Activated CD8-positive, alpha-beta memory T cell treated with anti-CD3 and anti-CD28 coated beads for 1 hour (primary cell): ENCODE measurements at regions not wholly inside any gene's neighbourhood (a gene's known extent, or its start where the extent isn't known, plus 50 kb on each side); places are given as distances from the start of the nearest gene placed in this dataset.

Source experiments
- DNase-seq, 2 donors: peaks; one replicate each; pipeline ENCODE4 v3.0.0-alpha.2; 2020; ENCODE audit warnings: low read depth in 1 of 2; ENCODE audit errors: extremely low read depth in 1 of 2

DNA sequence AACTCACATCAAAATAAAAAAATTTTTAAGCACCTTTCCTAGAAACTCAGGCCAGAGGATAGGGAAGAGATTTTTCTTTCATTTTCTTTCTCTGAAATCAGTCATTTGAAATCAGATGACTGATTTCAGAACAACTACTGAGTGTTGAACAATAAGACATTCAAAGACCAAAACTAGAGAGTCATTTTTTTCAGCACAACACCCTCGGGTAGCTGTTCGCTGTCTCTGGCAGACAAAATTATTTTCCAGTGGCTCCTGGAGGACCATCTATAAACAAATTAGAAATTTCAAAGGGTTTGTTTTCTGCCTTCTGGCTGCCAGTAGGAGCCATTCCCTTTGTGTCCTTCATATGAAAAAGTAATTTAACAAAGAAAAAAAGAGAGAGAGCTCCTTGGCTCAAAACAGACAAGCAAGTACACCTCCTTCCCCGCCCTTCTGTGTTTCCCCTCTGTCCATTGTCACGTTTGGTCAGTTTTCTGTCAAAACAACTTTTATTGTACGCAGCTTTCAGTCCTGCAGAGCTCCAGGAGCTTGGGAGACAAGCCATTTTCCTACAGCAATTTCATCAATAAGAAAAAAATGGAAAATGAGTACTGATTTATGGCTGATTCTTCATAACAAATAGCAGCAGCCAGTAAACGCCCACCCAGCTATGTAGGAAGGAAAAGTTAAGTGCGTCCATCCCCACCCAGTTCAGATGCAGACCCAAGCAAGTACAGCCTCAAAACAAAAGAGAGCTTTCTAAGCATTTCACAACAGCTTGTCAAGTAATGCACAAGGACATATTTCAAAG is 405.2 kb downstream of the ZNF608 start:
- no peak for DNase-seq

DNA sequence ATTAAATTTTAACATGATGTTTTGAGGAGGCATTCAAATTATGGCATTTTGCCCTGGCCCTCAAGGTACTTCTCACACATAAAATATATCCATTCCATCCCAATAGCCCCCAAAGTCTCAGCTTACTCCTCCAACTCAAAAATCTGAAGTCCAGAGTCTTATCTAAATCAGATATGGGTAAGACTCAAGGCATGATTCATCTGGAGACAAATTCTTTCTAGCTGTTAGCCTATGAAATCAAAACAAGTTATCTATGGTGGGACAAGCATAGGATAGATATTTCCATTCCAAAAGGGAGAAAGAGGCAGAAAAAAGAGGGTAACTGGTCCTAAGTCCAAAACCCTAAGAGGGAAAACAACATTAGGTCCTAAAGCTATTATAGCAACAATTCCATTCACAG is 408.4 kb downstream of the ZNF608 start:
- DNase-seq, result no peak

DNA sequence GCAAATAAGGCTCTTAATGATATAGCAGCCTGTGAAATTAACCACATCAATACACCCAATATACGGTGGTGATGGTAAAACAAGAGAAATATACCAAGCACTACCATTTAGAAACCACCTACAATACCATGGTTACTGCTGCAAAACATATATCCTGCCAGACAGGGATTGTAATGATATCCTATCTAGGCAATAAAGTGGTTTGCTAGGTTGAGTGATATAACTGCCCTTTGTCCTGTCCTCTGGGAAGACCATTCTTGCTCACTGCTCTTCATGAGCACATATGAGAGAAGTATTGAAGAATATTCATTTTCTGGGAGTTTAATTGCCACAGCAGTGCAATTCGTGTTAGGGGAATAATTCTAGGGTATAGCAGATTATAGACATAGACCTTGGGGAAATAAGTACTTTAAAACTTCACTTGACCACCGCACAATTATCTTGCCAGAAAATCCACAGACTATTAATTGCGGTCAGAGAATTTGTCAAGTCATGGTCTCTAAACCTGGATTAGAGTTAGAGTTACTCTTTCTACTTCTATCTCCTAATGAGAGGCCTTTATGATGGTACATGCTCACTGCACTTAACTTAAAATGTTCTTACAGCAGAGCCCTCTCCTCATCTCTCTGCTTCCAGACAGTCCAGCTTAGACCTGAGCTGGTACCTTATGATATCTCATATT is 413.0 kb downstream of the ZNF608 start:
- DNase-seq, result no peak

DNA sequence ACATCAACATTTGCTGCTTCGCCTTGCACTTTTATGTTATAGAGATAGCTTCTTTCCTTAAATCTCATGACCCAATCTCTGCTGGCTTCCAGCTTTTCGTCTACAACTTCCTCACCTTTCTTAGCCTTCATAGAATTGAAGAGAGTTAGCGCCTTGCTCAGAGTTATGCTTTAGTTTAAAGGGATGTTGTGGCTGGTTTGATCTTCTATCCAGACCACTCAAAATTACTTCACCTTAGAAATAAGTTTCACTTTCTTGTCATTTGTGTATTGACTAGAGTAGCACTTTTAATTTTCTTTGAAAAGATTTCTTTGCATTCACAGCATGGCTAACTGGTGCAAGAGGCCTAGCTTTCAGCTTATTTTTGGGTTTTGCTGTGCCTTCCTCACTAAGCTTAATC is 414.2 kb downstream of the ZNF608 start:
- DNase-seq, result no peak

DNA sequence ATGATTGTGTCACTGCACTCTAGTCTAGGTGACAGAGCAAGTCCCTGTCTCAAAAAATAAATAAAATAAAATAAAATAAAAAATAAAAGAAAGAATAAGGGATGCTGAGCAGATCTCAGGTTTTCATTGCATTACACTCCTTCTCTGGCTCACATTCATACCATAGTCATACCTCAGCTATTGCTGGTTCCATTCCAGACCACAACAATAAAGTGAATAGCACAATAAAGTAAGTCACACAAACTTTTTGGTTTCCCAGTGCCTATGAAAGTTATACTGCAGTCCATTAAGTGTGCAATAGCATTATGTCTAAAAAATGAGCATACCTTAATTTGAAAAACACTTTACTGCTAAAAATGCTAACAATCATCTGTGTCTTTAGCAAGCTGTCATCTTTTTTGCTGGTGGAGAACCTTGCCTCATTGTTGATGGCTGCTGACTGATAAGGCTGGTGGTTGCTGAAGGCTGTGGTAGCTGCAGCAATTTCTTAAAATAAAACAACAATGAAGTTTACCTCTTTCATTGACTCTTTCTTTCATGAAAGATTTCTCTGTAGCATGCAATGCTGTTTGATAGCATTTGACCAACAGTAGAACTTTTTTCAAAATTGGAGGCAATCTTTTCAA is 415.7 kb downstream of the ZNF608 start:
- no peak for DNase-seq

DNA sequence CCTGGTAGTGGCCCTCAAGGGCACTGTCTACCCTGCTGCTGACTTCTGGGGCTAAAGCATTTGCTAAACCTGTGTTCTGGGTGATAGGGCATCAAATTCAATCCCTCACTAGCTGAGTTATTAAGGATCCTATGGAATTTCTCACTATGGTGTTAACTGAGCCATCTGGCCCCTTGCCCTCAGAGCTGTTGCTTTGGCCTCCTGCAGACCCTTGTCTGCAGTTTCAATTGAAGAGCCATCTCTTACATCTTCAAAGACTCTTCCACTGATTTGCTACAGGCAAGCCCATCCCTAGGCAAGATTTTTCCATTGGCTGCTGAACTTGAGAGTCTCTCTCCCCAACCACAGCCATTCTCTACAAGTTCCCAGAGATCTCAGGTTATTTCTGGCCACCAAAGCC is 418.2 kb downstream of the ZNF608 start:
- DNase-seq, result no peak

DNA sequence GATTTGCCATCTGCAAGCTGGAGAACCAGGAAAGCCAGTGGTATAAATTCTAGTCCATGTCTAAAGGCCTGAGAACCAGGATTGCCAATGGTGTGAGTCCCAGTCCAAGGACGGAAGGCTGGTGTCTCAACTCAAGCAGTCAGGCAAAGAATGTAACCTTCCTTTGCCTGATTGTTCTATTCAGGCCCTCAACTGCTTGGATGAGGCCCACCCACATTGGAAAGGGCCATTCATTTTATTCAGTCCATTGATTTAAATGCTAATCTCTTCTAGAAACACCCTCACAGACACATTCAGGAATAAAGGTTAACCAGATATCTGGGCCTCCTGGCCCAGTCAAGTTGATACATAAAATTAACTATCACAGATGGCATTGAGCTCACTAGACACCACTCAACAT is 427.8 kb downstream of the ZNF608 start:
- DNase-seq, result no peak

DNA sequence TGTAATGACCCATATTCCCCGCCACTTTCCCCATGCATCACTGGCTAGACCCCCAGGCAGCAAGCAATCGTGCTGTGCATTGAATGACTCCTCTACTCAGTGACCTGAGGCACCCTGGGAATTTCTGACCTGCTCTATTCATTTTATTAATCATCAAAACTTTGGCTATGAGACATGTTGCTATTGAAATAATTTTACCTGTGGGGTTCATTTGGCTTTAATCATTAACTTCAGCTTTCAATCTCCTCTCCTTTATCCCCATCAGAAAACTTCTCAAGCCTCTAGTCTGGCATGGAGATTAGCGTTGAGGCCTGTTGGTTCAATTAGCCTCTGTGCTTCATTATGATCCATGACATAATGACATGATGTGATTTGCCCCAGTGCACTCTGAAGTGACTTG is 429.0 kb downstream of the ZNF608 start:
- no peak for DNase-seq

DNA sequence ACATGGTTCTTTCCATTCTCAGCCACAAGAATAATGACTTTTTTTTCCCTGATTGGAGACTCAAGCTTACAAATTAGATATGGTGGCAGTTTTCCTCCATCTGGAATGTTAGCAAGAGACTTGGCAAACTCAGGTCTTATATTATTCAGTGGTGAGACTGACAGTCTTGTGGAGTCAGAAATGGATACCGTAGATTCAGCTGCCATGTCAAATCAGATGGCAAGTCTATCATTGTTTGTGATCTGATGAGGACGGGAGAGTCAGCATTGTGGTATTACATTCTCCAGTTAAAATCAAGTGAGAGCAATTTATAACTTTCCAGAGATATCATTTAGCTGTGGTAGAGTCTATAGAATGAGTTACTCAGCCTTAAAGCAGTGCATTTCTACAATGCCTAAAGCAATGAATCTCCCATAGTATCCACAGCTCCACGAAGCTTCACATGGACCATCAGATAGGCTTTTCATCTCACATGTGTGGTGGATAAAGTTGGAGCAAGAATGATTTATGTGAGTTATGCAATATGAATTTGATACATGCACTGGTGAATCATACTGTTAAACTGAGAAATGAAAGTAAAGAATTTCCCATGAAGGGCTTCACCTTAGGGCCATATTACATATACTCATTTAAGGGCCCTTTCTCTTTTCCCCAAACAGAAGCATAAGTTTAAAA is 430.6 kb downstream of the ZNF608 start:
- DNase-seq, result no peak

DNA sequence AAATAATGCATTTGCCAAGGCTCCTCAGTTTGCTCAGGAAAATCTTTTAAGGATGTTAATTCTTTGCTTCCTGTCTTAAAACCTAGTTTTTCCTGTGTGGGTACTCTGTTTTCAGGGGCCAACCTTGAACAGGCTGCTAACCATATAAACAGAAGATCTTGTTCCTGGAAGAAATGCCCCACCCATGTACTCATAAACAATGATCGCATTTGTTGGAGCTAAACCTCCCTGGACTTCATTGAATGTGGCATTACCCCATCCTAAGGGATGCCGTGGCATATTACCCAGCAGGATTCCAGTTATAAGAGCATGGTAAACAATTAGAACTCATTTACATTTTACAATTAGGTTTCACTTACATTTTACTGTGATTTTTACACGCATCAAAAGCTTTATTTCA is 436.0 kb downstream of the ZNF608 start:
- DNase-seq, result no peak

DNA sequence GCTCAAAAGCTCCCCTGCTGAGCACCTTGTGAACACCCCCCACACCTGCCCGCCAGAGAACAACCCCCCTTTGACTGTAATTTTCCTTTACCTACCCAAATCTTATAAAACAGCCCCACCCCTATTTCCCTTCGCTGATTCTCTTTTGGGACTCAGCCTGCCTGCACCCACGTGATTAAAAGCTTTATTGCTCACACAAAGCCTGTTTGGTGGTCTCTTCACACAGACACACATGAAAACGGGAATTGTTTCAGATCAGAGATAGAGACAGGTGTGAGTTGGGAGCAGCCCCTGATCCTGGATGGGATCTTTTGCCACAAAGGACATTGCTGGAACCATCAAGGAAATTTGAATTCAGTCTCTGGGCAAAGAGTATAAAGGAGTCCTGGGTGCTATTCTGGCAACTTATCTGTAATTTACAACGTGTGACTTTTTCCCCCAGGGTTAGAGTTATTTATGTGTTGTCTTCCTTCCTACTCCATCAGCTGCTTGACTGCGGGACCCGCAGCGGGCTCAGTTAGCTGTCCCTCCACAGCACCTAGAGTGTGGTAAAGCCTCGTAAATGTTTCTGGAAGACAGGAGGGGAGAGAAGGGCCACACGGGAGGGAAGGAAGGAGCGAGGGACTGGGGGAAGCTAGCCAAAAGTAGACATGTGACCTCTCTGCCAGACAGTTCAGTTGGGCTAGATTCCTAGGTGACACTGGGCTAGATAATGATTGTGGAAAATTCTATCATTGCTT is 437.0 kb downstream of the ZNF608 start:
- DNase-seq, result no peak

DNA sequence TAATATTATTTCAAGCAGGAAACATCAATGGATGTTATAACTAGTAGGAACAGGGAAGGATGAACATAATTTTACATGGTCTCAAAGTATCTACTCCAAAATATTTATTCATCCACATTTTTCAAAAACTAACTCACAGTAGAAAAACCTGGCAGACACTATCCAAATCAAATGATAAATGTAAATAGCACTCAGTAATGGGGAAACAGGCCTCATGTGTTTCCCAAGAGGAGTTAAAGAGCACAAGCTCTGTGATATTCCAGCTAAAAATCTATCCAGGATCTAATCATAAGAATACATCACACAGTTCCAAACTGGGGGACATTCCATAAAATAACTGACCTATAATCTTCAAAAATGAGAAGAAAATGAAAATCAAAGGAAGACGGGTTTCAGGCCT is 443.1 kb downstream of the ZNF608 start:
- no peak for DNase-seq

DNA sequence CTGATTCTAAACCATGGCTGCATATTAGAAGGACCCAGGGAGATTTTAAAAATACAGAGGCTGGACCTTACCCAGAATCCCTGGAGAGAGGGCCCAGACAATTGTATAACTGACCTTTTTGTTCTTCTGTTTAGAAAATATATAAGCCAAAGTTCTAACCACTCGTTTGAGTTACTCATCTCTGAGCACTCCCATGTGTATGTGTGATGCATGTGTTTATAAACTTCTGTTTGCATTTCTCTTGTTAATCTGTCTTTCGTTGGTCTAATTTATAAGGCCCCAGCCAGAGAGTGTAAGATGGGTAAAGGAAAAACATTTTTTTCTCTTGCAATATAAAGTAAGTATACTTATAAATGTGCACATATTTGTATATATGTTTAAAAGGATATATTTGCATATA is 443.9 kb downstream of the ZNF608 start:
- DNase-seq, result no peak

DNA sequence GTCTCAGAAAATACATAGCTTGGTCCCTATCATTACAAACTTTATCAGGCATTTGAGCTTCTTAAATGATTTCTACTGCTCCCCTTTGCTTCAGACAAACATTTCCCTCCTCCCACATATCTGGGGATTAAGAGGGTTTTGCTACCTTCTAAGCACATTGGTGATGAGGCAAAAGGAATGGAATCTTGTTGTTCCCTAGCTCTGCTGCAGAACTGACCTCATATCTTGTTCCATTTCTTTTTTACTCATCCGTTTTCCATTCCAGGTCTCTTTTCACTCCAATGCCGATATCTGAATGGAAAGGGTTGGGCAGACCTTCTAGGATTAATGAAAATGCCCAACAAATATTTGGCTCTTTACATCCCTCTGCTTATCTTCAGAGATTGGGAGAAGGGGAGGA is 444.6 kb downstream of the ZNF608 start:
- DNase-seq, result no peak

DNA sequence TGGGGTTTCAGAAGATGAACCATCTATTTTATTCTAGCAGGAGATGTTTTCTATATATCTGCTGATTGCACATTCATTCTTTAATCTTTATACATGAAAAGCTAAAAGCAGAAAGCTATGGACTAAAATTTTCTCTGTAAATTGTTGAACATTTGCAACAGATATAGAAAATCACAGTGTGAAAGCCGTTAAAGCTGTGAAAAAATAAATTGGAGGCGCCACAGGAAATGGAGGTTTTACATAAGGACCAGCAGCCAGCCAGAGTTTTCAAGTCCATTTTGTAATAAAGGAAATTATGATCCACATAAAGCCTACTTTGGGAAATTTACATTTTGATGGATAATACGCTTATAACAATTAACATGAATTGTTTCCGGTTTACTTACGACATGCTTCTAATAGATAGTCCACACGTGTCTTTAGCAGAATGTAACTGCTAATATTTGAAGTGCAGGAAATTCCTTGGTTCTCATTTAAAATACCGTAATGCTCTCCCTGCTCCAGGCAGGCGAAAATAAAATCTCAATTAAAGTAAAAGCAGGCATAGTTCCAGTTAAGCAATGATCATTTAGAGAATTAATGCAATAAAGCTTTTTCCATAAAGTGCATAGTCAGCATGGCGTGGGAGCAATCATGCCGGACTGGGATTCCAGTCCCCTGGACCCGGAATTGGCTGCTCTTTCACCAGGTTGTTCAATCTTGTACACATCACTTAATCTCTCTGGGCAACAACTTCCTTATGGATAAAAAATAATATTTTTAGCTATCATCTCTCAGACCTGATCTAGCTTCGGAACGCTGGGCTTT is 445.4 kb downstream of the ZNF608 start:
- DNase-seq, result no peak

DNA sequence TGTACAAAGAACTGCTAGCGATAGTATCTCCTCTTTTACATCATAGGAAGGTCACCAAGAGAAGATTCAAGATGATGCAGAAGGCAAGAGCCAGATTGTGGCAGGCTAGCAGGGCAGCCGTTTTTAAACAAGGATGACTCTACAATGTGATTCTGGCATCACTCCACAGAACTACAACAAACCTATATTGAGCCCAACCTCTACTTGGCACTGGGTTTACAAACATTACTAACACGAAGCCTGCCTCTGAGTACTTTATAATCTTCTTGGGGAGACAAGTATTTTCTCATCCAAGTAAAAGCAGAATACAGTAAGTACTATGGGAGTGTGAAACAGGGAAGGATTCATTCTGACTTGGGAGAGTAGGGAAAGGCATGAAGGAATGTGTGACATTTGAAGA is 448.6 kb downstream of the ZNF608 start:
- DNase-seq, result no peak

DNA sequence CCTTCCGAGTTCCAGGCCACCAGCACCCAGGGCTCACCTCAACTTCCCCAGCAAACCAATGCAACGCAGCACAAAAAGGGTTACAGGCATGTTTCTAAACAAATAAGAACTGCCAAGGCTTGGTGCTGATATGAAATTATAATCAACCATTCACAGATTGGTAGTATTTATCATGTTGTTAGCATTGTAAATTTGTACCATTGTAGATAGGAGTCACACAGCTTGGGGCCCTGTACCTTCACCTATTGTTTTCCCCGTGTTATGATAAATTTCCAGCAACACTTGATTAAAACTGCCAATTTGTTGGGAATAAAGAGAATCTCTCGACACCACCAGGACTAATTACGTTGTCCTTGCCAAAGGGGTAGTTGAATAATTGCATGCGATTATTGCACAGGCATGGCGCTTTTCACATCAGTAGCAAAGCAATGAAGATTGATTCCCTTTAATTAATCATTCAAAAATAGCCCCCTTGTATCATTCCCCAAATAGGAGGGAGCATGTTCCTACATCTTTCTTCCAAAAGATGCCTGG is 454.1 kb downstream of the ZNF608 start:
- DNase-seq, result no peak

DNA sequence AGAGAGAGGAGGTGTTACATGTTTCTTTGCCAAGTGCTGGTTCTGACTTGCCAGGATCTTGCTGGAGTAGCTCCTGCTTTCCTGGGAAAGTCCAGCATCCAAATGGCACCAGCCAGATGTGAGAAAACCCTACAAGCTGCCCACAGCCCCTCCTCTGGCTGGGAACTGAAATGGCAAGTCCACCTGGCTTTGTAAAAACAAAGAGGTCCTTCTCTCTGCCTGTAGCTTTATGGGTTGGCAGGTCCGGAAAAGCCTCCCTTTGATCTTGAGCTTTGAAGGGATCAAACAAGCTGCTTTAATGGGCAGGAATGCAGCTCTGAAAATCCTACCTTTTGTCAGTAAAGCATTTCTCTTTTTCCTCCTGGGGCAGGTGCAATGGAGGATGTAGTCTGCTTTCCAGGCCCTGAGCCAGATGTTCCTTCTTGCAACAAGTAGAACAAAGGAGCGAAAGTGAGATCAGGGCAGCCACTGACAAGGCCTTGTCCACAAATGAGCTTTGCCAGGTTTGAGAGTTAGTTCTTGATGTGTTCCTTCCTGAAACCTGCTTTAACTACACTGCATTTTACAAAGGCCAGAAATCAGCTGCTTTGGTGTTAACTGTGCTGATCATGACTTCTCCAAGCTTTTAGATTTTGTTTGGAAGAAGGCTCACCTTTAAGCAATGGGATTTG is 456.7 kb downstream of the ZNF608 start:
- DNase-seq, result no peak

DNA sequence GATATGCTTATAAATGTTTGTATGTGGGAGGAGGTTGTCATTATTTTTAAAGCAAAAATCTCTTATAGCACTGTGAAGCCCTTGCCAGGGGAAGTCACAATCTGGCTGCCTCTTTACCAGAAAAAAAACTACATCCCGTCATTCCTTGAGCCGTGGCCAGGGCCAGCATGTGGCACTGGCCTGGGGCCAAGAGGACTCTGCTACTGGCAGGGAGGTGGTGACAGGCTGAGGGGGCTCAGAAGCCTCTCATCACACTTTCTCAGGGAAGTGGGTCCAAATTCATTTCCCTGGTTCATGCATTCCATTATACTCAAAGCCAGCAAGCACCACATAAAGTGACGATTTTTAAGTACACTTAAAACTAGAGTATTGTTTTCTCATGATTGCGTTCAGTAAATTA is 457.3 kb downstream of the ZNF608 start:
- no peak for DNase-seq
